SK-N-SH treated with all-trans-retinoic acid at 6 μM for 48 hours (cell line): ENCODE measurements at regions not wholly inside any gene's neighbourhood (a gene's known extent, or its start where the extent isn't known, plus 50 kb on each side); places are given as distances from the start of the nearest gene placed in this dataset.

Source experiments
- ATAC-seq: fragments of 200-7000 bp; cut with Tn5 transposase; 3 replicates; pipeline ENCODE4 v1.9.1; 2020; ENCODE audit warnings: mild to moderate bottlenecking, moderate library complexity
- ARNTL ChIP-seq: fragments of 450-650 bp; formaldehyde crosslinking; IDR thresholded peaks from 2 replicates; pipeline ENCODE4 v1.5.0; 2020; ENCODE audit warnings: low read depth, mild to moderate bottlenecking, moderate library complexity, borderline replicate concordance
- CREB5 ChIP-seq: fragments of 250-450 bp; sonication (Bioruptor Pico); IDR thresholded peaks from 2 replicates; pipeline ENCODE4 v1.5.1; 2020; ENCODE audit warnings: low read depth, mild to moderate bottlenecking, moderate library complexity
- CSDC2 ChIP-seq: fragments of 250-450 bp; sonication (Bioruptor Pico); IDR thresholded peaks from 2 replicates; pipeline ENCODE4 v1.5.0; 2020; ENCODE audit warnings: mild to moderate bottlenecking, moderate library complexity
- ESRRG ChIP-seq: fragments of 250-450 bp; sonication (Bioruptor Pico); IDR thresholded peaks from 2 replicates; pipeline ENCODE4 v1.6.1; 2021; ENCODE audit warnings: mild to moderate bottlenecking
- ISL1 ChIP-seq: fragments of 250-450 bp; sonication (Bioruptor Pico); IDR thresholded peaks from 2 replicates; pipeline ENCODE4 v2.1.2; 2022; ENCODE audit warnings: mild to moderate bottlenecking, moderate library complexity
- OSR1 ChIP-seq: fragments of 250-450 bp; sonication (Bioruptor Pico); IDR thresholded peaks from 2 replicates; pipeline ENCODE4 v1.8.0; 2022; ENCODE audit warnings: moderate library complexity, mild to moderate bottlenecking, inconsistent platforms
- PATZ1 ChIP-seq: fragments of 250-450 bp; sonication (Bioruptor Pico); IDR thresholded peaks from 2 replicates; pipeline ENCODE4 v1.8.0; 2020; ENCODE audit warnings: mild to moderate bottlenecking, moderate library complexity, borderline replicate concordance
- POU6F1 ChIP-seq: fragments of 250-450 bp; sonication (Bioruptor Pico); IDR thresholded peaks from 2 replicates; pipeline ENCODE4 v1.8.0; 2021; ENCODE audit warnings: low read depth, mild to moderate bottlenecking, moderate library complexity, borderline replicate concordance
- PPARA ChIP-seq: fragments of 250-450 bp; sonication (Bioruptor Pico); IDR thresholded peaks from 2 replicates; pipeline ENCODE4 v1.5.0; 2020; ENCODE audit warnings: mild to moderate bottlenecking, borderline replicate concordance
- RARB ChIP-seq: fragments of 250-450 bp; sonication (Bioruptor Pico); IDR thresholded peaks from 2 replicates; pipeline ENCODE4 v1.8.0; 2021; ENCODE audit warnings: mild to moderate bottlenecking, moderate library complexity
- SNAI2 ChIP-seq: fragments of 250-450 bp; sonication (Bioruptor Pico); IDR thresholded peaks from 2 replicates; pipeline ENCODE4 v1.5.0; 2020; ENCODE audit warnings: mild to moderate bottlenecking, moderate library complexity
- TCF4 ChIP-seq: fragments of 250-450 bp; sonication (Bioruptor Pico); IDR thresholded peaks from 2 replicates; pipeline ENCODE4 v1.8.0; 2021; ENCODE audit warnings: mild to moderate bottlenecking, moderate library complexity, borderline replicate concordance
- TOX ChIP-seq: fragments of 250-450 bp; sonication (Bioruptor Pico); IDR thresholded peaks from 2 replicates; pipeline ENCODE4 v1.8.0; 2021; ENCODE audit warnings: mild to moderate bottlenecking, moderate library complexity, borderline replicate concordance
- ZC3H10 ChIP-seq: fragments of 250-450 bp; sonication (Bioruptor Pico); IDR thresholded peaks from 2 replicates; pipeline ENCODE4 v1.5.1; 2021; ENCODE audit warnings: mild to moderate bottlenecking, moderate library complexity
- ZFP3 ChIP-seq: fragments of 250-450 bp; sonication (Bioruptor Pico); IDR thresholded peaks from 2 replicates; pipeline ENCODE4 v1.5.0; 2020; ENCODE audit warnings: mild to moderate bottlenecking, moderate library complexity
- ZFP30 ChIP-seq: fragments of 450-650 bp; formaldehyde crosslinking; IDR thresholded peaks from 2 replicates; pipeline ENCODE4 v1.5.0; 2022; ENCODE audit warnings: mild to moderate bottlenecking, moderate library complexity
- ZNF565 ChIP-seq: fragments of 450-650 bp; formaldehyde crosslinking; conservative IDR thresholded peaks from 2 replicates; pipeline ENCODE4 v1.5.0; 2020; ENCODE audit warnings: low read depth, mild to moderate bottlenecking, moderate library complexity
- ZNF70 ChIP-seq: fragments of 450-650 bp; formaldehyde crosslinking; IDR thresholded peaks from 2 replicates; pipeline ENCODE4 v1.5.0; 2020; ENCODE audit warnings: mild to moderate bottlenecking, moderate library complexity
- ZNF8 ChIP-seq: fragments of 450-650 bp; formaldehyde crosslinking; IDR thresholded peaks from 2 replicates; pipeline ENCODE4 v1.5.0; 2020; ENCODE audit warnings: mild to moderate bottlenecking, moderate library complexity
- TF ChIP-seq, protein P1 (sequence below): fragments of 250-450 bp; sonication (Bioruptor Pico); IDR thresholded peaks from 2 replicates; pipeline ENCODE4 v1.5.0; 2020; ENCODE audit warnings: mild to moderate bottlenecking, moderate library complexity
- TF ChIP-seq, protein P2 (sequence below): fragments of 250-450 bp; sonication (Bioruptor Pico); IDR thresholded peaks from 2 replicates; pipeline ENCODE4 v1.5.1; 2021; ENCODE audit warnings: mild to moderate bottlenecking, moderate library complexity

DNA sequence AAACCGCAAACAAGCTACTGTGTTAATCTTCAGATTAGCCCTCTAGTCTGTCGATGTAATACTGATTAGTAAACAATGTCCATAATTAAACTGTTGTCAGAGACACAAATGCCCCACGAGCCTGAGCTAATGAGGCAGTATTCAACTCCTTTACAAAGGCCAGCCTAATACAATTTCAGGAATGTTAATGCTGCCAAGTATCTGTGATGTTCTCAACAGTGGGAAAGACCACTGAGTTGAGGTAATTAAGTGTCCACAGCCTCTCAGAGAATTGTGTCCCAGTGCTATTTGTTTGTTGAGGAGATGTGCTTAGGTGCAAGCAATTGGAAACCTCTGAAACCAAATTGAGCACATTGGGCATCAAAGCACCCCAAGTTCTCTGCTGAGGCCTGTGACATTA, 139.4 kb upstream of the CDKN3 start (continued):
- TF ChIP-seq, protein P1, sequence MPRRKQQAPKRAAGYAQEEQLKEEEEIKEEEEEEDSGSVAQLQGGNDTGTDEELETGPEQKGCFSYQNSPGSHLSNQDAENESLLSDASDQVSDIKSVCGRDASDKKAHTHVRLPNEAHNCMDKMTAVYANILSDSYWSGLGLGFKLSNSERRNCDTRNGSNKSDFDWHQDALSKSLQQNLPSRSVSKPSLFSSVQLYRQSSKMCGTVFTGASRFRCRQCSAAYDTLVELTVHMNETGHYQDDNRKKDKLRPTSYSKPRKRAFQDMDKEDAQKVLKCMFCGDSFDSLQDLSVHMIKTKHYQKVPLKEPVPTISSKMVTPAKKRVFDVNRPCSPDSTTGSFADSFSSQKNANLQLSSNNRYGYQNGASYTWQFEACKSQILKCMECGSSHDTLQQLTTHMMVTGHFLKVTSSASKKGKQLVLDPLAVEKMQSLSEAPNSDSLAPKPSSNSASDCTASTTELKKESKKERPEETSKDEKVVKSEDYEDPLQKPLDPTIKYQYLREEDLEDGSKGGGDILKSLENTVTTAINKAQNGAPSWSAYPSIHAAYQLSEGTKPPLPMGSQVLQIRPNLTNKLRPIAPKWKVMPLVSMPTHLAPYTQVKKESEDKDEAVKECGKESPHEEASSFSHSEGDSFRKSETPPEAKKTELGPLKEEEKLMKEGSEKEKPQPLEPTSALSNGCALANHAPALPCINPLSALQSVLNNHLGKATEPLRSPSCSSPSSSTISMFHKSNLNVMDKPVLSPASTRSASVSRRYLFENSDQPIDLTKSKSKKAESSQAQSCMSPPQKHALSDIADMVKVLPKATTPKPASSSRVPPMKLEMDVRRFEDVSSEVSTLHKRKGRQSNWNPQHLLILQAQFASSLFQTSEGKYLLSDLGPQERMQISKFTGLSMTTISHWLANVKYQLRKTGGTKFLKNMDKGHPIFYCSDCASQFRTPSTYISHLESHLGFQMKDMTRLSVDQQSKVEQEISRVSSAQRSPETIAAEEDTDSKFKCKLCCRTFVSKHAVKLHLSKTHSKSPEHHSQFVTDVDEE (CRISPR knock-in tag), result no peak
- TF ChIP-seq ZNF565 (CRISPR knock-in tag) (no peak), ZNF8 (no peak), ZFP3 (CRISPR knock-in tag) (no peak), ESRRG (no peak), PPARA (CRISPR knock-in tag) (no peak), CSDC2 (CRISPR knock-in tag) (no peak), ZFP30 (CRISPR knock-in tag) (no peak)

GRCh38 chr14:54258382-54258781, 138.4 kb upstream of the CDKN3 start:
- no peak for TF ChIP-seq ZNF8
- no peak for TF ChIP-seq OSR1
- TF ChIP-seq ARNTL, result no peak
- no peak for TF ChIP-seq ZFP3 (CRISPR knock-in tag)
- no peak for TF ChIP-seq ISL1 (CRISPR knock-in tag)
- no peak for TF ChIP-seq SNAI2
- TF ChIP-seq PPARA (CRISPR knock-in tag), result no peak
- TF ChIP-seq ZFP30 (CRISPR knock-in tag), result no peak
- TF ChIP-seq, protein P1 (CRISPR knock-in tag), result no peak
- TF ChIP-seq PATZ1 (CRISPR knock-in tag), result no peak
- TF ChIP-seq ZC3H10 (CRISPR knock-in tag), result no peak
- TF ChIP-seq TCF4 (CRISPR knock-in tag), result no peak
- no peak for TF ChIP-seq TOX (CRISPR knock-in tag)
- no peak for TF ChIP-seq CREB5 (CRISPR knock-in tag)
- no peak for TF ChIP-seq CSDC2 (CRISPR knock-in tag)
- TF ChIP-seq, protein P2, sequence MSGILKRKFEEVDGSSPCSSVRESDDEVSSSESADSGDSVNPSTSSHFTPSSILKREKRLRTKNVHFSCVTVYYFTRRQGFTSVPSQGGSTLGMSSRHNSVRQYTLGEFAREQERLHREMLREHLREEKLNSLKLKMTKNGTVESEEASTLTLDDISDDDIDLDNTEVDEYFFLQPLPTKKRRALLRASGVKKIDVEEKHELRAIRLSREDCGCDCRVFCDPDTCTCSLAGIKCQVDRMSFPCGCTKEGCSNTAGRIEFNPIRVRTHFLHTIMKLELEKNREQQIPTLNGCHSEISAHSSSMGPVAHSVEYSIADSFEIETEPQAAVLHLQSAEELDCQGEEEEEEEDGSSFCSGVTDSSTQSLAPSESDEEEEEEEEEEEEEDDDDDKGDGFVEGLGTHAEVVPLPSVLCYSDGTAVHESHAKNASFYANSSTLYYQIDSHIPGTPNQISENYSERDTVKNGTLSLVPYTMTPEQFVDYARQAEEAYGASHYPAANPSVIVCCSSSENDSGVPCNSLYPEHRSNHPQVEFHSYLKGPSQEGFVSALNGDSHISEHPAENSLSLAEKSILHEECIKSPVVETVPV (CRISPR knock-in tag), result no peak
- no peak for TF ChIP-seq POU6F1
- no peak for TF ChIP-seq RARB (CRISPR knock-in tag)
- TF ChIP-seq ZNF70 (CRISPR knock-in tag), result no peak
- no peak for ATAC-seq
